ENCODE measurements at regions not wholly inside any gene's neighbourhood (a gene's known extent, or its start where the extent isn't known, plus 50 kb on each side); places are given as distances from the start of the nearest gene placed in this dataset.

DNA sequence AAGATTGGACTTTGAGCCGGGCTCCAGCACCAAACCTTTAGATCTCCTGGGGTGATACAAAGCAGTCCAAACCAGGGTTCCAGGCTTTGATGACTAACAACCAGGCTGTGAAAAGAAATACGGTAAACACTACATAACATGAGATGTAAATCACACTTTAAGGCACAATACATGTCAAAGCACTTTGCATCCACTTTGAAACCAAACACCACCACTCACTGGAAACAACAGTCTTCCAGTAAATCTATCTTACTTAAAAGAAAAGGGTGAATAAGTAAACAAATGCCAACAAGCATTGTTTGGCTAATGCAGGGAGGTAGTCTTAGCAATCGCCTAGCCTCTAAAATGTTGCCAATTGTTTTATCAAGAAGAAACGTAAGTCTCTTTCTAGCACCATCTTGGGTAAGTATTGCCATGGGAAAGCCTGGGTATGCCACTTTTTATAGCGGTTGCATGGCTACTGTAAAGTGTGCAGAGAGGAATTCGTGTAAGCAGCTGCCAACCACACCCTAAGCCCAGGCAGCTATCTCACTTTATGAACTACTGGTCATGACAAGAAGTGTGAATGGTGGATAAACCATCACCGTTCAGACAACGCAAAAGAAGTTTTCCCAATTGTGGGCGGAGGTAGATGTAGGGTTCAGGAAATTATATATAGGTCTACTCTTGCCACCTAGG is 267.4 kb upstream of the PSMD7 start:
- H3K4me3 ChIP-seq (ENCODE audit: low read depth, low read length), result no peak overlapping the region
- no peak for TF ChIP-seq CTCF (IDR thresholded peaks at IDR 0.05; ENCODE audit: low read depth, low read length)

GRCh38 chr16:74026373-74027281 is 270.0 kb upstream of the PSMD7 start:
- no peak overlapping the region for H3K4me3 ChIP-seq (ENCODE audit: low read depth, low read length)
- no peak for TF ChIP-seq CTCF (IDR thresholded peaks at IDR 0.05; ENCODE audit: low read depth, low read length)

DNA sequence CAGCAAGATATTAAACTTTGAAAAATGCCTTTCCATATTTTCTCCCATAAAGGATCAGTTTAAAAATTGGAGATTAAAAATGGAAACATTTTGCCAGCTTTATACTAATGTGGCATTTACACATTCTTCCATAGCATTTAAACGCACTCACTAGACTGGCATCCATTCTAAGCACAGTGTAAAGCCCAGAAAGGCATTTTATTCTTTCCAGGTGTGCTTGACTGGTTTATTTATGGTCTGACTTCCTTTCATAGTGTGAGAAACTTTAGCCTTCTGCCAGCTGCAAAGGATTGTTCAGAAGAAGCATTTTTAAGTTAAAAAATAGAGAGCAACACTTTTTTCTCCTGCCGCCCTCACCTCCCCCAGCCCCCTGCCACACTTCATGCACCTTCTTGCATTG is 271.7 kb upstream of the PSMD7 start:
- TF ChIP-seq CTCF (IDR thresholded peaks at IDR 0.05; ENCODE audit: low read depth, low read length), result no peak

GRCh38 chr16:74020095-74020670 is 276.4 kb upstream of the PSMD7 start:
- no peak for TF ChIP-seq CTCF (IDR thresholded peaks at IDR 0.05; ENCODE audit: low read depth, low read length)
- H3K4me3 ChIP-seq (ENCODE audit: low read depth, low read length), result no peak overlapping the region

More for the DNA sequence above, 271.7 kb upstream of the PSMD7 start:
- H3K4me3 ChIP-seq (ENCODE audit: low read depth, low read length), result no peak overlapping the region

GRCh38 chr16:74019612-74020011 is 277.0 kb upstream of the PSMD7 start:
- H3K4me3 ChIP-seq (ENCODE audit: low read depth, low read length), result no peak overlapping the region
- no peak for TF ChIP-seq CTCF (IDR thresholded peaks at IDR 0.05; ENCODE audit: low read depth, low read length)

DNA sequence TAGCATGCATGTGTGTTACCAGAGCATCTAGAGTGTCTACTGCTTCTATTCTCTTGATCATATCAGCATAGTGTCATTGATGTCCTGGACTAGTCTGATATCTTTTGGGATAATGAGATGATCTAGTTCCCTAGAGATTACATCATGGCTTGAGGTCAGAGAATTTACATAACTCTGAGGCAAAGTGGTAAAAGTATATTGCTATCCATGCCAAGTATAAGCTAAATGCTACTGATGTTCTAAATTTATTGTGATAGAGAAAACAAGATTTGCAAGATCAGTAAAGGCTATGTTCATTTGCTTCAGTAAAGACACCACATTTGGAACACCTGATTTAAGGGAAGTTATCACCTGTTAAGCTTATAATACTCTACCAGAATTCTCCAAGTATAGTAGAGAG is 280.7 kb upstream of the PSMD7 start:
- TF ChIP-seq CTCF (IDR thresholded peaks at IDR 0.05; ENCODE audit: low read depth, low read length), result no peak

DNA sequence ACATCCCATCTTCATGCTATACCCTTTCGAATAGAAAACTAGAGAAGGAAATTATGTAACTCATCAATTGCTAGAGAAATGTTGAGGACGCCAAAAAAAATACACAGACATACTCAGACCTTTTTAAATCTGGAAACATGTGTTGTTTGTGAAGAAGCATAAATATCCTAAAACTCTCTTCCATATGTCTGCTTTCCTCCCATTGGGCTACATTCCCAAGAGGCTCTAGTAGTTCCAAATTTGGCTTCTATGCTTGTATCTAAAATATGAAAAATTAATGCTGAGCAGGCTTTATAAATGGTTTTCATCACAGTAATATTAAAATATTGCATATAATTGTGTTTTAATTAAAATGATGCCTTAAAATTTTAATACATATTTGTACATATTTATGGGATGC is 297.9 kb upstream of the PSMD7 start:
- no peak overlapping the region for H3K4me3 ChIP-seq (ENCODE audit: low read depth, low read length)
- TF ChIP-seq CTCF (IDR thresholded peaks at IDR 0.05; ENCODE audit: low read depth, low read length), result no peak

More for the DNA sequence above, 280.7 kb upstream of the PSMD7 start:
- H3K4me3 ChIP-seq (ENCODE audit: low read depth, low read length), result no peak overlapping the region

All from WI38 (cell line).